NCI-H2029 (cell line): ENCODE measurements at regions not wholly inside any gene's neighbourhood (a gene's known extent, or its start where the extent isn't known, plus 50 kb on each side); places are given as distances from the start of the nearest gene placed in this dataset.
"Not testable (repeated sequence)": the region's sequence is repeated elsewhere in the genome, so short reads cannot be mapped to it uniquely, and the experiment has no call there.

ENCODE experiments used
- DNase-seq: peaks from one replicate; lab custom pipeline; 2025; lab: John Stamatoyannopoulos, UW

DNA sequence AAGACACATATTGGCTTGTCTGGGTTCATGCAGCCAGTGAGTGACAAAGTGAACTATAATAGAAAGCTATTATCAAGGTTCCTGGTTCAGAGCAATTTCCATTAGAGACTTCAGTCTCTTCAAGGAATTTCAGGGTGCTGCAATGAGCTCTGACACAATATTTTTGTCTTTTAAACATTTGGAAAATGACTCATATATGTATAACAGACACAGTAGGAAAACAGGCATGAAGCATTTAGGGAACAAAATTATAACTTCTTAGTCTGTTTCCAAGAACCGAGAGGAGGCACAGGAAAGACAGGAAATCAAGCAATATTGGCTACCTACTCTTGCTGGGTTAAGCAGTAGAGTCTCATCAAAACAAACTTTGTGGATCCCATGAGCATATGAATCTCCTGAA, 170.4 kb downstream of the PTPRC start:
- DNase-seq: no peak

DNA sequence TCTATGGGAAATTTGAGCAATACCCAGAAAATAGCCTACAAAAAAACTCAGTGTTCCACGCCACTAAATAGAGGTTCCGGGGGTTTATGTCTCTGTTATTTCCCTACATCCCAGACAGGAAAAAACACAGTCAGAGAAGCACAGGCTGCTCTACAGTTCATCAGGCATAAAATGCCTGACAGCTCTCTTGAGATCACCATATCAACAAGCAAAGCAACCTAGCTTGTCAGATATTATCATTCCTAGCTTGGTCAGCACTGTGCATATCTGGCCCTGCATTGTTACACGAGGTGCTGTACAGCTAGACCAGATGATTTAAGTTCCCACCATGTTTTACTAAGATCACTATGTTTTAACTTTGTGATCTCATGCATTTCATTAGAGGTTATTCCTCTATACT, 172.6 kb downstream of the PTPRC start:
- no peak for DNase-seq

DNA sequence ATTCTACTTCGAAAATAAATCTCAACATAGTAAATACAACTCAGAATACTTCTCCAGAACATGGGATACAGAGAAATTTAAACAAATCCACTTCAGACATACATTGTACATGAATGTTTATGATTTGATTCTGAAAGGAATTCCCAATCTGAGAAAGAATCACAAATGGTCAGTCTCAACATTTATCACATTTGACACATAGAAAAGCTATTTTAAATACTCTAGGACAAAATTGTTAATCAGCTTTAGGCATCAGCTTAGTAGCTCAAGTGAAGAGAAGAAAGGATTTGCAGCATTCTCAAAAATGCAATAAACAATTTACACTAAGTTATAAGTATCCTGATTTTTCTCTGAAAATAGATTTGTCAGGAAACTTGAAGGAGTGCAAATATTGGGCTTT, 184.8 kb downstream of the PTPRC start:
- no peak for DNase-seq

DNA sequence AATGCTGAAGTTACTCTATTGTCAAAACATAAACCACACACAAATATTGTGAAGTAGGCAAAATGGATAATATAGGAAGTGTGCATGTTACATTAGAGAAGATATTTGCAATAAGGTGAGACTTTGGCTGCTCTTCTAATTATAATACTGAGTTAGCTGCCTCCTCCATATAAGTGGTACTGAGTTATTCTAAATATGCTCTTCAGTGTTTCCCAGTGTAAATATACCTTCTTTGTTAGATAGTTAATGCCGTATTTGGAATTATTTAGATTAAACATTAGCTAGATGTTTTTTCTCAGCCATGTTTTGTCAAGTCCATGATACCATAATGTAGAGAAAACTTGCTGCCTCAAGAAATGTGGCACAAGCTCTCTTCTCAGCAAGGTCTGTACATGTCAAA, 186.4 kb downstream of the PTPRC start:
- no peak for DNase-seq

DNA sequence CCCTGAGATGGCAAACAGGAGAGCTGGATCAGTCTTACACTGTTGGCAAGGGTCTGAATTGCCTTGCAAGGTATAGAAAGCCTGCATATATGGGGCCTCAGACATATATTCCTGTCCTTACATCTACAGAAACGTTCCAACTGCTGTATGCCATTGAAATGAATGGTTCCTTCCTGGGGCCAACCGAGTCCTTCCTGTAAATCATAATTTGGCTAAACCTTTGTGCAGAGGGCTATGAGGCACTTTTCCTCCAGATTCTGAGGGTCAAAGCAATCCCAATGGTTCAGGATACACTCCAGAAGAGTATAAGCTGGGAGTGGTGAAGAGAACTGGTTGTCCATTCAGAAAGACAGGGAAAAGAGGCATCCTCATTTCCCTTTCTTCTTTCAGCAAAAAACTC, 190.5 kb downstream of the PTPRC start:
- DNase-seq: no peak

DNA sequence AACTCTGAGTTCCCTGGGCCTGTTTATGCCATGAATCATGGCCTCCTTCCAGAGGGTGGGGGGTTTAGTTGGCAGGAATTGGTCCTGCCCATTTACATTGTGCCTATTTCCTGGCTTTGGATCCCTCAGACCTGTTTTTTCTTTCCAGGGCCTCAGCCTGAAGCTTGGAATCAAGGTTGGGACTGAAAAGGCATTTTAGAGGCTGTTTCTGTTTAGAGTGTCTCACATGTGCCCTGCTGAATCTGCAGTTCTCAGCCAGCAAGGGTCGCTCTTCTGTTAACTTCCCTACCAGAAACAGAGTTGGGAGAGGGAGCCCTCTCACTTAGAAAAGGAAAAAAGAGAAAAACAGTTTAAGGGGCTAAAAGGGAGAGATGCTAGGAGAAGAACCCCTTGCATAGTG, 191.1 kb downstream of the PTPRC start:
- no peak for DNase-seq

DNA sequence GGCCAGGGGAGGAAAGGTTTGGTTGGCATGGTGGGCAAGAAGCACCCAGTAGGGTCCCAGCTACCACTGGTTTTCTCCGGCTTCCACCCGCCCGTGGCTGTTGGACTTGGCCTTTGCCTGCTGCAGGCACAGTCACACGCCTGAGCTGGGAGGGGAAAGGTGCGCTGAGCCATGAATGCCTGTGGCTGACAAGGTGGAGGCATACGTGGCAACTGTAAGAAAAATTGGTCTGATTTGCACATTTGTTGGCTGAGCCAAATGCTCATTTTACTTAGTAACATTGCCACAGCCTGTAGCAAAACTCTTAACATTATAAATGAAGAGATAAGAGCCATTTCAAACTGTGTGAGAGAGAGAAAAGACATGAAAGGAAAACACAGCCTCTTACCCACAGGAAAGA, 191.6 kb downstream of the PTPRC start:
- no peak for DNase-seq

DNA sequence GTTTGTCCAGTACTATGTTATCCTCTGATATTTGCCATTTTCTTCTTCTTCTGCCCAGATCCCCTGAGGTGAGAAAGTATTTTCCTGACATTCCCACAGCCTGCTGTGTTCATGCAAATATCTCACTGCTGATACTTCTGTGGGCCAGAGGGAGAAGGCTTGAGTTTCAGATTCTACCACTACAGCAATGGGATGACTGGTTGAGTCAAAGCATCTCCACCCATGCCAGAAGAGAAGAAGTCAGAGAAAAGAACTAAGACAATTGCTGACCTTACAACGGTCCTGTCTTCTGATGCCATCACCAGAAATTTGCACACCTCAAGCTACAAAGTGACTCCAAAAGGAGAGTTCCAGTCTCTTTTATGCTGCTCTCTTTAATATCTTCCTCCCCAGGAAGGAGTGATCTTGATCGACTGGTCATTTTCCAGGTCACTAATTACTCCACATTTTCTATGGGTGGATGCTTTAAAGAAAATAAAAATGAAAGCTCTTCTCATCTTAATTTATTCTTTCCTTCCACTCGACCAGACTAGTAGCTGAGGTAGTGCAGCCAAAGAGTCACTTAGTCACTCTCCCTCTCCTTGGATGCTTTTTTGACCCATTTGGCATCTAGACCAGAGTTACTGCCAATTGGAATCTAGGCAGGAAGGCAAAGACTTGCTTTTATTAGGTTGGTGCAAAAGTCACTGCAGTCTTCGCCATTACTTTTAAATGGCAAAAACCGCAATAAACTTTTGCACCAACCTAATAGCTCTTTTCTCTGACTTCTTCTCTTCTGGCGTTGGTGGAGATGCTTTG, 195.1 kb downstream of the PTPRC start:
- DNase-seq: no peak

DNA sequence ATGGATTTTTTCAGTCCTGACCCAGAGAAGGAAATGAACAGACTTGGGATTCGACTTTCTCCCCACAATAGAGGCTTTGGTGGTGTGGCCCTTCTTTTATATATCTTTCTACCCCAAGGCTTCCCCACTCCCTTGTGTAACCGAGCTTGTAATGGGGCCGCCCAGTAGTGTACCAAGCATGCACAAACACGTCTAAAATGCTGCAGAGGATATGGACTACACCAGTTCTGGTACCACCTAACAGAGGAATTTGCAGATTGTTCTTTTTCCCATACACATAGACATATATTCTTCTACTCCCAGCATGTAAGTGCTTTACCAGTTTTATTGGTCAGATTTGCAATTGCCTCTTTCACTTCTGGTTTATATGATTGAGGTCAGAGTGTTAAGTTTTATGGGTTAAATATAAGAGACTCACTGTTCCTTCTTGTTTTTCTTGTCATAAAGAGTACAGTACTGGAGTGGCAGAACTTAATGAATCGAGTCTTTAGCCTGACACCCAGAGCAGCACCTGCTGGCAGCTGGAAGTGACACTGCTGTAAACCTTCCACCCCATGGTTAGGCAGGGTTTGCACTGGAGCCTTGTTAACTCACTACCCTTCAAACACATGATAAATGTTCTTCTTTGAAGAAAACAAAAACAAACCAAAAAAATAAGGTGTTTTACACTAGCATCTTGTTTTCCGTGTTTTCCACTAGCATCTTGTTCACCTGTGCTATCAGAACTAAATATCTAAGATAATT, 198.6 kb downstream of the PTPRC start:
- no peak for DNase-seq

DNA sequence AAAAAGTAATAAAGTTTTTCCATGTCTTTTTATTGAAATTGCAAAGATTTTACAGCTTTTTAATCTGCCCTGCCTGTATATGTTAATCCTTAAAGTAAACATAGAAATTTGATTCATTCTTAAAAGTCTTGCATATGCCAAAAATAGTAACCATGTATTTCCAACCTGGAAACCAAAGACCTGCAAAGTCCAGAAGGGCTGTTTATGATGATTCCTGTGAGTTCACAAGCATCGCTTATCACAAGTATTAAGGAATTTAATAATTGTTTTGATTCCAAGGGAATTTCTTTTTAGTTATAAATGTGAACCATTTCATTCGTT, 199.1 kb downstream of the PTPRC start:
- no peak for DNase-seq

DNA sequence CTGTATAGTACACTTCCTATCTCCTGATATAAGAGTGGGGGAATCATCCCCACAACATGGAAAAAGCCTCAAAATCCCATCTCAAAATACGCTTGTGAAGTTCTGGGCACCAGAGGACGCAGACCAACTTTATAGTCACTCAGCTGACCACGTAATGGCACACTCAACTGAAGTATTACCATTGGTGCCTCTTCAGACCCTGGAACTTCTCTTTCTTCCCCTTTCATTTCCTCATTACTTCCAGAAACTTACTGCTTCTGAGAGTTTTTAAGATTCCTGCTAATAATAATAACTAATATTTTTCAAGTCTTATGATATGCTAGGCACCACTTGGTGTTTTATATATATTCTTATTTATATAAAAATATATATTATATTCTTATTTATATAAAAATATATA, 202.6 kb downstream of the PTPRC start:
- DNase-seq: no peak

DNA sequence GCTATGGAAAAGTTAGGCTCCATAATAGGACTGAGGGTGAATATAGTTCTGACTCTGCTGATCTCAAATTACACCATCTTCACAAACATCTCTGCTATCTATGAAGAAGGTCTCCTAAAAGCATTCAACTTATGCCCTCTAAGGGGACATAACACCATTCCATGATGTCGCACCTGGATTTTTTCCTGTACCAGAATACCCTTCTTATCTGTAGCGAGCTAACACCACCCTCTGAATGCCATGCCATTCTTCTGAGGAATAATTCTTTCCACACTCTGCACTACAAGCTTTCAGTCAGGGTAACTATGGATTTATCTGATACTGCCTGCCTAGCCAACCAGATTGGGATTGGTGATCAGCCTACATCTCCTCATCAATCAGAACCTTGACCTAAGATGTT, 203.8 kb downstream of the PTPRC start:
- DNase-seq: no peak

DNA sequence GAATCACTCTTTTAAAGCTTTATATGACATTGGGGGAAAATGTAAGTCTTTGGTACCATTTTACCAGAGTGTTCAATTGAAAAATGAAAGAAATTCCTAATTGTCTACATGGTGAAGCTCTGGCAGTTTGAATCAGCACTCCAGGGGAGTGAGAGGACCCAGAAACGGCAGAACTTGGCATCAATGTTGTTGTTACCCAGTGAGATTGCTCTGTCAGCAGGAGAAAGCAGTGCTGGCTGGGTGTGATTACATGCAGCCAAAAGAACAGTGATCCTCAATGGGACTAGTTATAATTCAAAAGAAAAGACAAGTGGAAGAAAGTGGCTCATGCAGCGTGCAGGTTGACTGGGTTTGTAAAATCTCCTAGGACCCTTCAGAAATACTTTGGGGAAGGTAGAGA, 206.4 kb downstream of the PTPRC start:
- no peak for DNase-seq

DNA sequence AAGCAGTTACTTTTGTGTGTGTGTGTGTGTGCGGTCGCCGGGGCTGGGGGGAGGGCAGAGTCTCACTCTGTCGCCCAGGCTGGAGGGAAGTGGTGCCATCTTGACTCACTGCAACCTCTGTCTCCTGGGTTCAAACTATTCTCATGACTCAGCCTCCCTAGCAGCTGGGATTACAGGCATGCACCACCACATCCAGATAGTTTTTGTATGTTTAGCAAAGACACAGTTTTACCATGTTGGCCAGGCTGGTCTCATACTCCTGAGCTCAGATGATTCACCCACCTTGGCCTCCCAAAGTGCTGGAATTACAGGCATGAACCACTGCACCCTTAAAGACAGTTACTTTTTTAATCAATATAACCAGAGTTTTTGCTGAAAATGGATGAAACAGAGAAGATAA, 207.0 kb downstream of the PTPRC start:
- DNase-seq: no peak

DNA sequence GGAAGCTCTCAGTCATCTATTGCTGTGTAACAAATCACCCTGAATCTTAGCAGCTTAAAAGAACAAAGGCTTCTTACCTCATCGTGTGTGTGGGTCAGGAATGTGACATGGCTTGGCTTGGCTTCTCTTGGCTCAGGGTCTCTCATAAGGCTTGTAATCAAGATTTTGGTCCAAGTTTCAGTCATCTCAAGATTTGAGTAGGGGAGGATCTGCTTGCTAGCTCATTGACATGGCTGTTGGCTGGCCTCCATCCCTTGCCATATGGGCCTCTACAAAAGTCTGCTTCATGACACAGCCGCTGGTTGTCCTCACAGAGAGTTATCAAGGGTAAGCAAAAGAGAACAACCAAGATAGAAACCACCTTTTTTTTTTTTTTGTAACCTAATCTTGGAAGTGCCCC, 207.7 kb downstream of the PTPRC start:
- DNase-seq: no peak

DNA sequence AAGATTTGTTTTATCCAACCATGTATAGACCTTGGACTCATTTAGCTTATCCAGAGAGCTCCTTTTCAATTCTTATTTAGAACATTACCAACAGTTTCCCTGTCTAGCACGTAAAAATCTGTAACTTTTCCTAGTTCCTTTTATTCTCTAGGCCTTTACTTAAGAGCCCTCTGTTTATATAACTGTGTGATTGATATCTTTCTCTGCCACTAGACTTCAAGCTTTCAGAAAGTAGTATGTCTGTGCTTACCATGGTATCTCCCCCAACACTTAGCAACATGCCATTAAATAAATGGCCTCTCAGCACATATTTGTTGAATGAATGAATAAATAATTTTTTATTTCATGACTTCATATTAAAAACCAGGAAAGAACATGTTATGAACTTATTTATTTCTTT, 209.4 kb downstream of the PTPRC start:
- DNase-seq: no peak

DNA sequence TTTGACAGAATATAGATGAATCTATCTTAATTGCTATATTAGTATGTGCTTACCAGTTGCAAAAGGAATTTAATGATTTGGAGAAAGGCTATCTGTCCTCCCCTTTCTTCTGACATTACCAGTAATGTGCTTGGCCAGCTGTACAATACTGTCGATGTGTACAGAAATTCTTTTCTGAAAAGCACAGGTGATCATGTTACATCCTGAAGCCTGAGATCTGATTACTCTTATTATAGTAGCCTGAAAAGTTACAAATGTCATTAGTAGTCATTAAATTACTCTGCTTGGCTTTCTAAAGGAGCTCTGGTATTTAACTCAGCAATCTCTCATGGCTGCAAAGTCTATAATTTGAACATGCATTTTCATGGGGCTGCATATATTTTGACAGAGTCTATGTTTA, 209.8 kb downstream of the PTPRC start:
- DNase-seq: no peak

DNA sequence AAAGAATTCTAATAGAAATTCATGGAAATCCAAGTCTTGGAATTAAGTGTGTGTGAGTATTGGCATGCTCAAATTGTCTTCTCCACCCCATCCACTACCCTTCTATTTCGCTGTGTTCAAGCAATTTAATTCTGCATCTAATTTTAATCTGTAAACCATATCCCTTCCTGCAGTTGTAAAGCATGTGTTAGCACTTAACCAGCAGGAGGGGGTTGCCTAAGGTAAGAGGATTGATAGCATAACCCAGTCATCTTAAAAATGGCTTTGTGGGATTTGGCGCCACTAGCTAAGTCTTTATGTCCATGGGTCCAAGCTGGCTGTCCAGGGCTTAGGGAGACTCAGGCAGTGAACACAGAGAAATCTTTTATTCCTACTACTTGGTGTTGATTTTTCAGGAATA, 210.3 kb downstream of the PTPRC start:
- no peak for DNase-seq

DNA sequence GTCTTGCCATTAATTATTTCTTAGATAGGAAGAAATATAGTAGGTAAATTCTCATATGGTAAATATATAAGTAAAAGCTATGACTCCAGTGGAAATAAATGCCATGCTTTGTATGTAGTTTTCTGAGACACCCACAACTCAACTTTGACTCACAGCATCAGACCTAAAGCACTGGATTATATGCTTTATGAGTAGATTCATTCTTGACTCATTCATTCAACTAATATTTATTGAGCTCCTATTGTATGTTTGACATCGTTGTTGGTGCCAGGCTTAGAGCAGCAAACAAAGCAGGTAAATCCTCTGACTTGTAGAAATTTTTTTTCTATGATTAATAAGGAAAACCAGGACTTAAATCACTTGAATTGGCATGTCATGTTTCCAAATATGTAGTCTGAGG, 211.4 kb downstream of the PTPRC start:
- DNase-seq: no peak

DNA sequence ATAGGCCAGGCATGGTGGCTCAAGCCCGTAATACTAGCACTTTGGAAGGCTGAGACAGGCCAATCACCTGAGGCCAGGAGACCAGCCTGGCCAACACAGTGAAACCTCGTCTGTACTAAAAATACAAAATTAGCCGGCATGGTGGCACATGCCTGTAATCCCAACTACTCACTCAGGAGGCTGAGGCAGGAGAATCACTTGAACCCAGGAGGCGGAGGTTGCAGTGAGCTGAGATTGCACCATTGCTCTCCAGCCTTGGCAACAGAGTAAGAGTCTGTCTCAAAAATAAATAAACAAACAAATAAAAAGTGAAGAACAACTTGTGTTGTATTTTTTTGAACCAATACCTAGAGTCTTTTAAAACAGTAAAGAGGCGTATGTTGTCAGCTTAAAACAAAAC, 212.1 kb downstream of the PTPRC start:
- not testable (repeated sequence) for DNase-seq

DNA sequence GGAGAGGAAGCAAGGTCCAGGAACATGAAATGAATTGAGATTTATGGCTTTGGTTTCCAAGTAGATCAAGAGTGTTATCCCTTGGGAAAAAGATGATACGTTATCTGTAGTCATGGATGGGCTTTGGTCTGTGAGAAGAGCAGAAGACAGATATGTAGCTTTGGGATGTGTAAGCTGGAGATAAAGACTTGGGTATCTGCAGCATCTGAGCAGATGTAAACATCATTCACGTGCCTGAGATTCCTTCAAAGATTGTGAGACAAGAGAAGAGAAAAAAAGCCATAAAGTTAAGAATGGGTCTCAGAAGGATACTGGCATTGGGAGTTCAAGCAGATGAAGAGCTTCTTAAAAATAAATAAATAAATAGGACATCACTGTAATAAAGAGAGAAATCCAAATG, 217.8 kb downstream of the PTPRC start:
- DNase-seq: no peak

DNA sequence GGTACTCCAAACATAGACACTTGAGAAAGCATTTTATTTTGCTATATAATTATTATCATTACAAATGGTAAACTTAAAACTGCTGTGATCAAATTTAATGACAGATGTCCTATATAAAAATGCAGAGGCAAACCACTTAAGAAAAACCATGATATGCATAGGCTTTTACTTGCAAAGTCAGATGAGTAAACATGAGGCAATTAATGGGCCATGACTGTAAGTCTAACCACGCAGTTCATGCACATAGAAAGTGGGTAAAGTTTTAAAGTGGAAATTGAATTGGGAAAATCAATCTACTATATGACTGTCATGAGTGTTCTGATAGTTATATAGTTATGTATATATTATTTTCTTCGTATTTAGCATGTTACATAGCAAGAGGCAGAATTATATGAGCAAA, 219.2 kb downstream of the PTPRC start:
- no peak for DNase-seq

DNA sequence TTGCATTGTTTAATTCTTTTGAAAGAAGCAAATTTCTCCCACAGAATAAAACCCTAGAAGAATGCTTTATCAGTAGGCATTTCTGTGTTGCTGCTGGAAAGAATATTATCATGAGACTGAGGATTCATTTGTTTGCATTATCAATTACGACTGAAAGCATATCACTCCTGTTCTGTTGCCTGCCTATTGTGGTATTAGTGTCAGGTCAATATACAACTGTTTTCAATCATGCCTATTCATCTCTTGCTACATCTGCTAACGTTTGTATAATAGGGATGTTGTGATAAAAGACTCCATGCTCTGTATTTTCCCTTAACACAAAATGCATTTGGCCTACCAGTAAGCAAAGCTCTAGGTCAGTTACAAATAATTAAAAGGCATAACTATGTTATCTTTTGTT, 221.5 kb downstream of the PTPRC start:
- DNase-seq: no peak

DNA sequence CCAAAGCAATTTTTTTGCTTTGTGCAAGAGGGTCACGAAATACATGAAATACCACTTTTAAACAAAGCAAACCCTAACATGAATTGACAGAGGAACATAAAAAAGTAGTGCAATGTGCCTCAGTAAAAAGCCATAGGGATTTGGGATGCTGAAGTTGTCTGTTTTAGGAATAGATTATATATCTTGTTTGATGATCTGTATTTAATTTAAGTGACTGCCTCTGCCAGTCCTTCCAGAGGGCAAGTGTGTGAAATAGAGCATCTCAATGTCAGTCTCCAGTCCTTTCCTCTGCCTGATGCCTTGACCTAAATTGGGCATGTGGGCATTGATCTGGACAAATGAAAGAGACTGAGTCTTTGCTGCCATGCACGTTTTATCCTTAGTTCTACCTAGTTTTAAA, 222.8 kb downstream of the PTPRC start:
- DNase-seq: no peak
